HepG2 (cell line): ENCODE measurements at regions not wholly inside any gene's neighbourhood (a gene's known extent, or its start where the extent isn't known, plus 50 kb on each side); places are given as distances from the start of the nearest gene placed in this dataset.

Experiments
- ATAC-seq: fragments of 200-7000 bp; cut with Tn5 transposase; 3 replicates; pipeline ENCODE4 v1.9.1; 2020; ENCODE audit warnings: mild to moderate bottlenecking, moderate library complexity
- BruUV-seq: library from RNA; stranded (reverse); fragments of 400-500 nt; replicated peaks from 2 replicates; lab custom pipeline; 2021; lab: Mats Ljungman, UMichigan
- CTCF ChIA-PET: fragments of 300-600 bp; formaldehyde crosslinking; extraction: SDS; loops from one replicate; lab custom pipeline; 2021; ENCODE audit warnings: low total read pairs, inconsistent platforms, low intra/inter-chr PET ratio; lab: Yijun Ruan, JAX
- POLR2A ChIA-PET: fragments of 350-600 bp; sonication (Branson Sonifier 250); formaldehyde crosslinking; loops from one replicate; lab custom pipeline; 2020; ENCODE audit warnings: antibody characterized with exemption, inconsistent platforms; lab: Yijun Ruan, JAX
- DNase-seq: peaks from one replicate; pipeline ENCODE4 v3.0.0-alpha.2; 2015; ENCODE audit warnings: low spot score
- FAIRE-seq: peaks from 3 replicates; lab custom pipeline; 2011; peaks lifted over from hg19 to GRCh38; lab: Jason Lieb, UNC
- H2AFZ ChIP-seq: one replicate; pipeline ENCODE4 v1.6.1; 2011; ENCODE audit warnings: low read length, inconsistent platforms
- H3K27ac ChIP-seq: fragments of 300-600 bp; 3 replicates; pipeline ENCODE4 v1.8.0; 2011; ENCODE audit warnings: mixed run types, mild to moderate bottlenecking, mixed read lengths, low read length, inconsistent platforms; ENCODE audit not compliant: insufficient read depth; ENCODE audit errors: extremely low read length
- H3K27me3 ChIP-seq, 2 experiments: fragments of 200-600 bp in 1 of 2; 2 replicates in 1 of 2; 3 replicates in 1 of 2; pipeline versions ENCODE4 v1.6.0 to v1.8.0; 2011; ENCODE audit warnings: low read length in 2 of 2, mild to moderate bottlenecking in 2 of 2, moderate library complexity in 2 of 2, inconsistent platforms in 1 of 2; ENCODE audit not compliant: insufficient read depth in 2 of 2, control insufficient read depth in 1 of 2
- H3K36me3 ChIP-seq, 2 experiments: fragments of 200-600 bp in 1 of 2; replicated peaks in 1 of 2; 2 replicates in 1 of 2; 3 replicates in 1 of 2; pipeline versions ENCODE4 v1.5.1 to v1.8.0; 2011; ENCODE audit warnings: low read length in 2 of 2, inconsistent platforms in 1 of 2; ENCODE audit not compliant: insufficient read depth in 2 of 2, control insufficient read depth in 1 of 2
- H3K4me1 ChIP-seq: 2 replicates; pipeline ENCODE4 v1.5.1; 2012; ENCODE audit warnings: low read length, inconsistent platforms; ENCODE audit not compliant: insufficient read depth
- H3K4me2 ChIP-seq: 2 replicates; pipeline ENCODE4 v1.6.0; 2011; ENCODE audit warnings: low read depth, low read length, inconsistent platforms
- H3K4me3 ChIP-seq, 3 experiments: fragments of 200-600 bp in 1 of 3; sonication (generic), shearing (Covaris generic) in 1 of 3; replicated peaks in 1 of 3; 2 replicates each; pipeline ENCODE4 v1.5.1; 2011 to 2016; ENCODE audit warnings: low read length in 3 of 3, inconsistent platforms in 2 of 3, low read depth in 2 of 3, mild to moderate bottlenecking in 2 of 3, control low read depth in 1 of 3, mixed read lengths in 1 of 3; ENCODE audit not compliant: insufficient read depth in 1 of 3
- H3K79me2 ChIP-seq: one replicate; pipeline ENCODE4 v1.6.1; 2011; ENCODE audit warnings: low read length, inconsistent platforms; ENCODE audit not compliant: insufficient read depth
- H3K9ac ChIP-seq: 2 replicates; pipeline ENCODE4 v1.6.0; 2011; ENCODE audit warnings: mild to moderate bottlenecking, low read depth, low read length, inconsistent platforms; ENCODE audit not compliant: insufficient read depth
- H3K9me3 ChIP-seq: 2 replicates; pipeline ENCODE4 v1.5.1; 2012; ENCODE audit warnings: mild to moderate bottlenecking, low read length
- H4K20me1 ChIP-seq: 2 replicates; pipeline ENCODE4 v1.6.0; 2011; ENCODE audit warnings: inconsistent platforms, mild to moderate bottlenecking, low read length, moderate library complexity; ENCODE audit not compliant: insufficient read depth
- CBX2 ChIP-seq, 2 experiments: fragments of 200-600 bp in 1 of 2; sonication (generic); formaldehyde crosslinking in 1 of 2; IDR thresholded peaks; 2 replicates each; pipeline versions ENCODE4 v1.7.0 to v1.8.1; 2018 to 2022; ENCODE audit warnings: low read depth in 2 of 2, low read length in 1 of 2, mild to moderate bottlenecking in 1 of 2, missing genetic modification reagents in 1 of 2
- HCFC1 ChIP-seq: fragments of 150-350 bp; IDR thresholded peaks from 2 replicates; pipeline ENCODE4 v1.6.1; 2014; ENCODE audit warnings: low read depth, low read length
- ISX ChIP-seq: sonication (generic); formaldehyde crosslinking; conservative IDR thresholded peaks from 2 replicates; pipeline ENCODE4 v1.5.0; 2020; ENCODE audit warnings: missing genetic modification reagents
- RBAK ChIP-seq: sonication (generic); formaldehyde crosslinking; IDR thresholded peaks from 2 replicates; pipeline ENCODE4 v1.5.1; 2020; ENCODE audit warnings: mild to moderate bottlenecking, missing genetic modification reagents
- RFX3 ChIP-seq: IDR thresholded peaks from 2 replicates; pipeline ENCODE4 v1.6.1; 2016; ENCODE audit warnings: missing biosample characterization, missing genetic modification reagents
- ZNF205 ChIP-seq: IDR thresholded peaks from 2 replicates; pipeline ENCODE4 v1.6.1; 2018; ENCODE audit warnings: missing biosample characterization, missing genetic modification reagents
- ZNF615 ChIP-seq: sonication (generic); formaldehyde crosslinking; IDR thresholded peaks from 2 replicates; pipeline ENCODE4 v1.5.0; 2020; ENCODE audit warnings: mild to moderate bottlenecking, missing genetic modification reagents, borderline replicate concordance
- ZNF775 ChIP-seq: sonication (generic); formaldehyde crosslinking; IDR thresholded peaks from 2 replicates; pipeline ENCODE4 v1.4.0; 2020; ENCODE audit warnings: missing genetic modification reagents, mild to moderate bottlenecking, moderate library complexity, borderline replicate concordance
- ZNF879 ChIP-seq: sonication (generic); formaldehyde crosslinking; IDR thresholded peaks from 2 replicates; pipeline ENCODE4 v1.8.1; 2023; ENCODE audit warnings: missing genetic modification reagents
- WGBS: methylation state at CpG from one replicate; pipeline ENCODE4 v1.1.6; 2017; ENCODE audit warnings: low lambda C conversion rate; 5-methylcytosine and 5-hydroxymethylcytosine counted together
- in situ Hi-C: cut with HindIII; loops from 2 replicates; pipeline ENCODE4 v1.10.0; 2017; ENCODE audit warnings: low pct_unique_long_range_greater_than_20kb; ENCODE audit not compliant: extremely low pct_ligation_motif_present
- intact Hi-C: fragments of 100-400 bp; cut with micrococcal nuclease; formaldehyde crosslinking; loops from one replicate; pipeline ENCODE4 v1.10.0; 2022; ENCODE audit not compliant: unreplicated experiment
- TF ChIP-seq, protein P1 (sequence below): sonication (generic); formaldehyde crosslinking; IDR thresholded peaks from 2 replicates; pipeline ENCODE4 v1.8.0; 2022; ENCODE audit warnings: missing genetic modification reagents, mild to moderate bottlenecking, borderline replicate concordance

DNA sequence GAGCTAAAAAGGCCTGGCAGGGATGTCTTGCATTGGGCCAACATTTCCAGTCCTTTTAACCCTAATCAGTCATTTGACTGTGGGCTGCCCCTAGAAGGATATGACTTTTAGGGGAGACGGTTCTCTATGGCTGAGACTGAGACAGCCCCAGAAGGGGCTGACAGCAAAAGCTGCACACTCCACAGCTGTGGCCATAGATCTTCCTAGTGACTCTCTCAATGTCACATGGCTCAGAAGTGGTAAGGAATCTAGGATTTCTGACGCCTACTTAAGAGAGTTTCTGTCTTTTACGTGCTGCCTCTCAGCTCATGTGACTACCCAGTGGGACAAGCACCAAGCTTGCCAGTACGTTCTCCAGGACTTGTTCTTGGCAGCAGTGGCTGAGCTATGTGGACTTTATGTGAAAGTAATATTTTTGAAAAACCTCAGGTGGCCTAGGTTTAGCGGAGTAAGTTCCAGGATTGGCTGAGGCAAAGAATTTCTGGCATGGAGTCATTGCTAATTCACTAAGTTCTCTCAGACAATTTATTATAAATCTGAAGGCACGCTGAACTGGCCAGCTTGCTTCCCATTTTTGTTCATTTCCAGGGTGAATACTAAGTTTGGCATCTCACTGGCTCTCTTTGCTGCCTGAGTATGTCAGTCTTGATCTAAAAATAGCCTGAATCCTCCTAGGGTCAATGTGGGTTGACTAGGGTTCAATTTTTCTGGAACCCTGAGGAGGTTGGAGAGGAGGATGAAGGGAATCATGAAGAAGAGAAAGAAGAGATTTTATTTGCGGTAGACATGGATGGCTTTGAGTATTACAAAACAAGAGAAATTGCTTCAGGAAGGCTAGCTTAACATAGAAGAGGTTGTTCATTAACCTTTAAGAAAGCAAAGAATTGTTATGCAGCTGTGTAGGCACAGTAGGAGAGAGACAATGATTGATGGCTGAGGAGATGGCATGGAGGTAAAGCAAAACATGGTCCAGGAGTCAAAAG is 271.8 kb downstream of the AEBP2 start:
- Histone ChIP-seq H3K27ac (no peak overlapping the region), H3K79me2 (no peaks in the 10 kb centered on the region), H3K36me3 (no peaks in the 10 kb centered on the region), H2AFZ (no peak overlapping the region), H3K9me3 (no peaks in the 10 kb centered on the region), H3K4me3 (no peak overlapping the region), H3K27me3 (no peaks in the 10 kb centered on the region), H3K4me2 (no peak overlapping the region), H3K4me1 (no peaks in the 10 kb centered on the region), H3K9ac (no peak overlapping the region), H4K20me1 (no peaks in the 10 kb centered on the region)
- TF ChIP-seq RBAK (CRISPR knock-in tag), result no peak
- no peak for TF ChIP-seq CBX2 (IDR thresholded peaks at IDR 0.05; ENCODE audit: low read depth, low read length)
- TF ChIP-seq CBX2 (CRISPR knock-in tag; IDR thresholded peaks at IDR 0.05; ENCODE audit: low read depth), result no peak
- no peak for TF ChIP-seq ZNF775 (CRISPR knock-in tag)
- no peak for TF ChIP-seq ZNF879 (CRISPR knock-in tag)
- no peak for TF ChIP-seq ZNF205 (CRISPR knock-in tag)
- no peak for TF ChIP-seq HCFC1
- TF ChIP-seq ISX, result no peak
- TF ChIP-seq, protein P1, sequence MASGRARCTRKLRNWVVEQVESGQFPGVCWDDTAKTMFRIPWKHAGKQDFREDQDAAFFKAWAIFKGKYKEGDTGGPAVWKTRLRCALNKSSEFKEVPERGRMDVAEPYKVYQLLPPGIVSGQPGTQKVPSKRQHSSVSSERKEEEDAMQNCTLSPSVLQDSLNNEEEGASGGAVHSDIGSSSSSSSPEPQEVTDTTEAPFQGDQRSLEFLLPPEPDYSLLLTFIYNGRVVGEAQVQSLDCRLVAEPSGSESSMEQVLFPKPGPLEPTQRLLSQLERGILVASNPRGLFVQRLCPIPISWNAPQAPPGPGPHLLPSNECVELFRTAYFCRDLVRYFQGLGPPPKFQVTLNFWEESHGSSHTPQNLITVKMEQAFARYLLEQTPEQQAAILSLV (CRISPR knock-in tag), result no peak
- TF ChIP-seq RFX3 (CRISPR knock-in tag), result no peak
- TF ChIP-seq ZNF615 (CRISPR knock-in tag), result no peak
- WGBS, result 19% methylated on average over 7 of the region's 7 CpGs
- DNase-seq (peak; percentile 1), FAIRE-seq (no peak), ATAC-seq (peak; percentile 46; the same call in 2 of the 3 replicates)
- BruUV-seq, result no TSS peak
- ChIA-PET CTCF (no interaction called here), POLR2A (no interaction called here)
- in situ Hi-C loops (no loop called here), intact Hi-C loops (no loop called here)
